ENCODE measurements at regions not wholly inside any gene's neighbourhood (a gene's known extent, or its start where the extent isn't known, plus 50 kb on each side); places are given as distances from the start of the nearest gene placed in this dataset.
A peak's percentile ranks its signal among the peaks of the same experiment; 100 is the strongest.

DNA sequence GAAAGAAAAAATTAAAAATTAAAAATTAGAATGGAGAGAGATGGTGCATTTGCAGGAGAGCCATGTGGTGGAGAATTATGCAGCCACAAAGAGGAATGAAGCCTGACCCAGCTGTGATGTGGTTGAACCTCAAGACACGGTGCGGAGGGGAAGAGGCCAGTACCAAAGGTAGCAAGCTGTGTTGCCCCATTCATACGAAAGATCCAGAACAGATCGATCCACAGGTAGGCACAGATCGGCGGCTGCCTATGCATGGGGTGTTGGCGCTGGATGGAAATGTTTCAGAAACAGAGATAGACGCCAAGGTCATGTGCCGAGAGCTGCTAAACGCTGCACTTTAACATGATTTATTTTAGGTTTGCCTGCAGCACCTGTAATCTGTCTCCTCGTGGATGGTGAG, 992.3 kb downstream of the BRD1 start:
- 73 to 100% (median 81%) methylated on average over 3 to 5 of the region's 11 CpGs; no CpG with 5 or more reads in 6 of the 10 experiments for WGBS, 10 experiments
- Histone ChIP-seq H3K4me1 (replicated peaks in 1 of 2) (no peaks in the 10 kb centered on the region), H3K4me3 (no peak overlapping the region), H3K27ac (no peak overlapping the region)
- in situ Hi-C loops (cut with MboI; ENCODE audit: low pct_unique_long_range_greater_than_20kb in 2 of 9, low sequenced_read_pairs in 9 of 9, unreplicated experiment in 9 of 9): no loop called here
- ATAC-seq (replicated peaks in 6 of 8): no peak

GRCh38 chr22:48834404-48834803, 993.3 kb downstream of the BRD1 start:
- ATAC-seq (replicated peaks in 6 of 8): no peak
- H3K4me1 ChIP-seq (replicated peaks in 1 of 2): no peaks in the 10 kb centered on the region
- in situ Hi-C loops (cut with MboI; ENCODE audit: low pct_unique_long_range_greater_than_20kb in 2 of 9, low sequenced_read_pairs in 9 of 9, unreplicated experiment in 9 of 9): no loop called here
- no peak overlapping the region for H3K27ac ChIP-seq
- H3K4me3 ChIP-seq: no peak overlapping the region
- WGBS, 10 experiments: 33 to 95% (median 63%) methylated on average over 2 to 5 of the region's 5 CpGs; no CpG with 5 or more reads in 2 of the 10 experiments

- no peak overlapping the region for H3K27ac ChIP-seq
- in situ Hi-C loops (cut with MboI; ENCODE audit: low pct_unique_long_range_greater_than_20kb in 2 of 9, low sequenced_read_pairs in 9 of 9, unreplicated experiment in 9 of 9): no loop called here
- no peak overlapping the region for H3K4me3 ChIP-seq
- ATAC-seq (replicated peaks in 6 of 8): peak in 1 of 8 experiments; percentile 49
- 33 to 100% (median 56%) methylated on average over 1 to 4 of the region's 4 CpGs; no CpG with 5 or more reads in 2 of the 10 experiments for WGBS, 10 experiments
- no peaks in the 10 kb centered on the region for H3K4me1 ChIP-seq (replicated peaks in 1 of 2)
These were observed 995.1 kb downstream of the BRD1 start for GRCh38 chr22:48832592-48832991.

- Histone ChIP-seq H3K4me1 (replicated peaks in 1 of 2) (no peaks in the 10 kb centered on the region), H3K4me3 (no peak overlapping the region), H3K27ac (no peak overlapping the region)
- in situ Hi-C loops (cut with MboI; ENCODE audit: low pct_unique_long_range_greater_than_20kb in 2 of 9, low sequenced_read_pairs in 9 of 9, unreplicated experiment in 9 of 9): no loop called here
- ATAC-seq (replicated peaks in 6 of 8): no peak
- WGBS, 10 experiments: 33 to 100% (median 63%) methylated on average over 1 to 2 of the region's 6 CpGs; no CpG with 5 or more reads in 5 of the 10 experiments
These were observed 997.8 kb downstream of the BRD1 start for GRCh38 chr22:48829908-48830307.

DNA sequence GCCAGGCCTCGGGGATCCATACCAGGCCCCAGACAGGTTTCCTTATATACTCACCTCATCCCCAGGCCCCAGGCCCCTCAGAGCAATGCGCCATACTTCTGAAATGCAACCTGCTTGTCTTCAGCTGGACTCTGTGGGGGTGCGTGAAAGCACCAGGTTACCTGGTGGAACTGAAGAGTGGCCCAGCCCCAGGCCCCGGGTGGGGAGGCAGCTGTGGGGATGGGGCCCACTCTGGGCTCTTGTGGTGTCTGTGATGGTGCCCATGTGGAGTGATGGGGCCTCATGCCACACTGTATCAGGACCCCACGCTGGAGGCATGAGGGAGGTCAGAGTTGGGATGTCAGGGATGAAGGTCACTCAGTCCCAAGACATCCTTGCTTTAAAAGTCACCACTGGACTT, 999.0 kb downstream of the BRD1 start:
- Histone ChIP-seq H3K27ac (no peak overlapping the region), H3K4me3 (no peak overlapping the region), H3K4me1 (replicated peaks in 1 of 2) (no peaks in the 10 kb centered on the region)
- in situ Hi-C loops (cut with MboI; ENCODE audit: low pct_unique_long_range_greater_than_20kb in 2 of 9, low sequenced_read_pairs in 9 of 9, unreplicated experiment in 9 of 9): no loop called here
- 0 to 100% (median 18%) methylated on average over 1 to 5 of the region's 5 CpGs; no CpG with 5 or more reads in 5 of the 10 experiments for WGBS, 10 experiments
- no peak for ATAC-seq (replicated peaks in 6 of 8)

DNA sequence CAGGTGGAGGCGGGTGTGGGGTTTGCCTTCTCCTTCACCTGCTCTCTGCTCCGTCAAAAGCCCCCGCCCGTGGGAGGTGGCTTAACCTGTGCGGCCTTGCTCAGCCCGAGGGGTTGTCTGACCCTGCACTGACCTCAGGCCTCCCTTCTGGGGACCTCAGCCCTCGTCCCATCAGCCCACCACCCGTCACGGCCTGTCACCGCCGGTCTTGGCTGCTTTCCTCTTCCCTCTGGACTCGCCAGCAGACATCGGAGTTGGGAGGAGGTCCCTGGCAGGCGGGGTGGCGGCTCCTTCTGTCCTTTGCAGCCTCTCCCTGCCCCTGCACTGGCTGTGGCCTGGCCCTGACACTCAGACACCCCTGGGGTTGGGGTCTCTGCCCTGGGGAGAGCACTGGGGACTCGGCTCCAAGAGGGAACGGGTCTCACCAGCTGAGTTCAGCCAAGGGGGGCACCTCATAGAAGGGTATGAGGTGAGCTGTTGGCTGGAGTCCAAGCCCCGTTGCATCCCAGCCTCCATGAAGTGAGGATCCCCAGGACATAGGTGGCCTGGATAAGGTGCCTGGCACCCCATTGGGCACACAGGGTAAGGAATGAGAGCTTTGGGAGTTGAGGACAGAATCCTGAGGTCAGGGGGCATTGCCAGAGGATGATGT, 999.6 kb downstream of the BRD1 start:
- 20 to 100% (median 31%) methylated on average over 1 to 6 of the region's 18 CpGs; no CpG with 5 or more reads in 5 of the 10 experiments for WGBS, 10 experiments
- peak in 1 of 8 experiments; percentile 8 for ATAC-seq (replicated peaks in 6 of 8)
- Histone ChIP-seq H3K4me3 (no peak overlapping the region), H3K4me1 (replicated peaks in 1 of 2) (no peaks in the 10 kb centered on the region), H3K27ac (no peak overlapping the region)
- in situ Hi-C loops (cut with MboI; ENCODE audit: low pct_unique_long_range_greater_than_20kb in 2 of 9, low sequenced_read_pairs in 9 of 9, unreplicated experiment in 9 of 9): no loop called here

- 25 to 74% (median 60%) methylated on average over 4 to 17 of the region's 18 CpGs; no CpG with 5 or more reads in 3 of the 10 experiments for WGBS, 10 experiments
- Histone ChIP-seq H3K4me1 (replicated peaks in 1 of 2) (no peaks in the 10 kb centered on the region), H3K4me3 (no peak overlapping the region), H3K27ac (no peak overlapping the region)
- peak in 1 of 8 experiments; percentile 30 for ATAC-seq (replicated peaks in 6 of 8)
- in situ Hi-C loops (cut with MboI; ENCODE audit: low pct_unique_long_range_greater_than_20kb in 2 of 9, low sequenced_read_pairs in 9 of 9, unreplicated experiment in 9 of 9): no loop called here
These were observed 1000.3 kb downstream of the BRD1 start for GRCh38 chr22:48827268-48827846.

DNA sequence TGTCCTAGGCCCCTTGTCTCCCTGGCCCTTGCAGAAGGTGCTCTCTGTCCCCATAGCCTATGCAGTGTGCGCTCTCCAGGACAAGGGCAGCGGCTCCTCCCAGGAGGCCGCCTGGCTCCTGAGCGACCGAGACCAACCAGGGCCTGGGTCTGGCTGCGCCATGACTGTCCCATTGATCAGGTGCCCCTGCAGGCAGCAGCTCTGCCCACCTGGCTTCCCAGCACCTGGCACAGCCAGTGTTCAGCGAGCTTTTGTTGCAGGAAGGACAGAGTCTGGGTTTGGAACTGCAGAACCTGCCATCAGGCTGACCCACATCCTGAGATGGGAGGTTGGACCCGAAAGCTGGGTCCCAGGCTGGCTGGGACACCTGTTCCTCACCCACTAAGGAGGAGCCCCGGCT, 1001.1 kb downstream of the BRD1 start:
- WGBS, 10 experiments: 0 to 94% (median 28%) methylated on average over 1 to 6 of the region's 9 CpGs; no CpG with 5 or more reads in 4 of the 10 experiments
- no peak overlapping the region for H3K4me3 ChIP-seq
- no peak for ATAC-seq (replicated peaks in 6 of 8)
- H3K27ac ChIP-seq: no peak overlapping the region
- in situ Hi-C loops (cut with MboI; ENCODE audit: low pct_unique_long_range_greater_than_20kb in 2 of 9, low sequenced_read_pairs in 9 of 9, unreplicated experiment in 9 of 9): no loop called here
- H3K4me1 ChIP-seq (replicated peaks in 1 of 2): no peaks in the 10 kb centered on the region

- ATAC-seq (replicated peaks in 6 of 8): no peak
- Histone ChIP-seq H3K4me1 (replicated peaks in 1 of 2) (no peaks in the 10 kb centered on the region), H3K4me3 (no peak overlapping the region), H3K27ac (no peak overlapping the region)
- 15 to 100% (median 75%) methylated on average over 1 to 10 of the region's 25 CpGs; no CpG with 5 or more reads in 2 of the 10 experiments for WGBS, 10 experiments
- in situ Hi-C loops (cut with MboI; ENCODE audit: low pct_unique_long_range_greater_than_20kb in 2 of 9, low sequenced_read_pairs in 9 of 9, unreplicated experiment in 9 of 9): no loop called here
These were observed 1001.7 kb downstream of the BRD1 start for GRCh38 chr22:48825802-48826520.

DNA sequence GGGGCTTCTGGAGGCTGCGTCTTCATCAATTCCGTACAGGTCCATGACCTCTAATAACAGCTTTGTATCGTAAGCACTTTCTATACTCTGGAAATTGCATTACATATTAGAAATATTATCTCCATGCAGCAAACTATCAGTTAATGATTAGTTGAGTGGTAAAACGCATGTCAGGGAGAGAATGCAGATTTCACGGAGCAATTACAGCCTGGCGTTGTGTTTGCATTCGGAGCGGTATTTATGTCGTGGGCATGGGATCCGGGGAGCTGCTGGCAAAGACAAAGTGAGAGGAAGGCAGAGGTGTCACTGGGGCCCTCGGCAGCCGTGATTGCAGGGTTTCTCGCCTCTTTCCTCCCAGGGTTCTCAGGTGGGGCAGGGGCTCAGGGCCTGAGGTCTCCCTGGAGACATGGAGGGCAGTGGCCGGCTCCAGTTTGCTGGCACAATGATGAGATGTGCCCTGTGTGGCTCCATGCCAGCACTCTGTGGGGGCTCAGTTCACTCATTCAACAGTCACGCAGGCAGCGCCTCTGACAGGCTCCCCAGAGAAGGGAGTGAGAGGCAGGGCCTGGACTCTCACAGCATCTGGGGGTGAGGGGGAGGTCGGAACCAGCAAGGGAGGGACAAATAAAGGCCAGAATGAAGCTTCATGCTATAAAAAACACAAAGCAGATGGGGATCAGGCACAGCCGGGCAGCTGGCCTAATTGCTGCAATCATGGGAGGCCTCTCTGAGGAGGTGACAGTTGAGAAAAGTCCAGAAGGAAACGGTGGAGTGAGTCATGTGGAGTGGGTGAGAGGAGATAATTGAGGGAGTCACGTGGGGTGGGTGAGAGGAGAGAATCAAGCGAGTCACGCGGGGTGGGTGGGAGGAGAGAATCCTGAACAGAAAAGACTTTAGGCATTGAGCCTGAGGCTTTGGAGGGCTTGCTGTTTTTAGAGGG, 1002.7 kb downstream of the BRD1 start:
- in situ Hi-C loops (cut with MboI; ENCODE audit: low pct_unique_long_range_greater_than_20kb in 2 of 9, low sequenced_read_pairs in 9 of 9, unreplicated experiment in 9 of 9): no loop called here
- Histone ChIP-seq H3K4me1 (replicated peaks in 1 of 2) (no peaks in the 10 kb centered on the region), H3K4me3 (no peak overlapping the region), H3K27ac (no peak overlapping the region)
- peak in 1 of 8 experiments; percentile 73 for ATAC-seq (replicated peaks in 6 of 8)
- WGBS, 10 experiments: 47 to 100% (median 71%) methylated on average over 1 to 11 of the region's 23 CpGs; no CpG with 5 or more reads in 1 of the 10 experiments

DNA sequence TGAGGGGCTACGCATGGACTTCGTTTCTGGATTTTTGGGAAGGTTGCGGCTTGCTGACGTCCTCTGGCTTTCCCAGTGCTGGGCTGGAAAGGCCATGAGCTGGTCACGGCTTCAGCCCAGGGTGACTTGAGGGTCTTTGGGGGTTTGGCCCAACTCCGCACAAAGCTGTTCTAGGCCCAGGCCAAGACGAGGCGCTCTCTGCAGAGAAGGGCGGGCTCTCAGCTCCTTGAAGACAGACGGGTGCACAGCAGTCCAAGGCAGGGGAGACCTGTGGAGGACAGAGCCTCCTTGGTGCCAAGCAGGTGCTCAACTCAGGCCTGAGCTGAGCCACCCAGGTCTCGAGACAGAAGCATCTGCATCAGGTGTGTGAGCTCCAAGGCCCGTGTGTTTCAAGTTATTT, 1003.7 kb downstream of the BRD1 start:
- in situ Hi-C loops (cut with MboI; ENCODE audit: low pct_unique_long_range_greater_than_20kb in 2 of 9, low sequenced_read_pairs in 9 of 9, unreplicated experiment in 9 of 9): no loop called here
- WGBS, 10 experiments: 32 to 100% (median 50%) methylated on average over 2 to 5 of the region's 12 CpGs; no CpG with 5 or more reads in 6 of the 10 experiments
- Histone ChIP-seq H3K27ac (no peak overlapping the region), H3K4me3 (no peak overlapping the region), H3K4me1 (replicated peaks in 1 of 2) (no peaks in the 10 kb centered on the region)
- no peak for ATAC-seq (replicated peaks in 6 of 8)

GRCh38 chr22:48822278-48823233, 1005.1 kb downstream of the BRD1 start:
- in situ Hi-C loops (cut with MboI; ENCODE audit: low pct_unique_long_range_greater_than_20kb in 2 of 9, low sequenced_read_pairs in 9 of 9, unreplicated experiment in 9 of 9): no loop called here
- 29 to 100% (median 53%) methylated on average over 2 to 4 of the region's 19 CpGs; no CpG with 5 or more reads in 5 of the 10 experiments for WGBS, 10 experiments
- H3K4me1 ChIP-seq (replicated peaks in 1 of 2): no peaks in the 10 kb centered on the region
- no peak for ATAC-seq (replicated peaks in 6 of 8)
- H3K4me3 ChIP-seq: no peak overlapping the region
- no peak overlapping the region for H3K27ac ChIP-seq
